Right lobe of liver (tissue), 6 donors: ENCODE measurements at regions not wholly inside any gene's neighbourhood (a gene's known extent, or its start where the extent isn't known, plus 50 kb on each side); places are given as distances from the start of the nearest gene placed in this dataset.

Experiments
- ATAC-seq, 4 donors: fragments of 200-7000 bp; cut with Tn5 transposase; one replicate each; pipeline ENCODE4 v1.9.1; 2020; ENCODE audit warnings: mild to moderate bottlenecking in 4 of 4, moderate library complexity in 4 of 4
- DNase-seq, 3 donors: peaks; one replicate each; pipeline ENCODE4 v3.0.0-alpha.2; 2020
- H3K27ac ChIP-seq, 3 donors: fragments of 200-600 bp; one replicate each; pipeline ENCODE4 v1.8.0; 2022
- H3K27me3 ChIP-seq, 2 donors: fragments of 200-600 bp; one replicate each; pipeline ENCODE4 v1.8.0; 2022
- H3K36me3 ChIP-seq, 4 donors: fragments of 200-600 bp; sonication (generic) in 1 of 4; one replicate each; pipeline versions ENCODE4 v1.5.1 to v1.8.0; 2017 to 2022; ENCODE audit warnings: control low read depth in 1 of 4
- H3K4me1 ChIP-seq, 4 donors: fragments of 200-600 bp; sonication (generic) in 1 of 4; one replicate each; pipeline versions ENCODE4 v1.5.1 to v1.8.0; 2017 to 2022; ENCODE audit warnings: control low read depth in 1 of 4
- H3K4me3 ChIP-seq, 3 donors: fragments of 200-600 bp; one replicate each; pipeline ENCODE4 v1.8.0; 2022
- H3K9me3 ChIP-seq, 4 donors: fragments of 200-600 bp; sonication (generic) in 1 of 4; one replicate each; pipeline versions ENCODE4 v1.5.1 to v1.8.0; 2017 to 2022; ENCODE audit warnings: control low read depth in 1 of 4
- POLR2A ChIP-seq: fragments of 450-650 bp; IDR thresholded peaks from one replicate; pipeline ENCODE4 v1.6.1; 2017; ENCODE audit warnings: antibody characterized with exemption, mild to moderate bottlenecking
- WGBS: methylation state at CpG from one replicate; pipeline ENCODE4 v1.1.6; 2018; ENCODE audit warnings: low coverage, low lambda C conversion rate; ENCODE audit not compliant: insufficient coverage; ENCODE audit errors: missing lambda C conversion rate; 5-methylcytosine and 5-hydroxymethylcytosine counted together
- intact Hi-C, 2 donors: fragments of 100-400 bp; cut with DNase I; formaldehyde crosslinking; loops; one replicate each; pipeline versions ENCODE4 v1.11.2 to v1.14.1; 2022
- TF ChIP-seq, protein P1 (sequence below), 4 donors: fragments of 200-600 bp in 3 of 4; fragments of 450-650 bp in 1 of 4; IDR thresholded peaks; one replicate each; pipeline versions ENCODE4 v1.5.1 to v1.8.0; 2016 to 2022; ENCODE audit warnings: antibody characterized with exemption in 4 of 4, mild to moderate bottlenecking in 2 of 4
- donor health status: DM: no; HTN: yes; CAD: no.
- donor health status: DM: no; HTN: no; CAD: no.
- donor health status: DM: no; HTN: no; CAD: no.
- donor health status: DM: no; HTN: yes; CAD: no.
- donor health status: DM: no; HTN: yes; CAD: no.

DNA sequence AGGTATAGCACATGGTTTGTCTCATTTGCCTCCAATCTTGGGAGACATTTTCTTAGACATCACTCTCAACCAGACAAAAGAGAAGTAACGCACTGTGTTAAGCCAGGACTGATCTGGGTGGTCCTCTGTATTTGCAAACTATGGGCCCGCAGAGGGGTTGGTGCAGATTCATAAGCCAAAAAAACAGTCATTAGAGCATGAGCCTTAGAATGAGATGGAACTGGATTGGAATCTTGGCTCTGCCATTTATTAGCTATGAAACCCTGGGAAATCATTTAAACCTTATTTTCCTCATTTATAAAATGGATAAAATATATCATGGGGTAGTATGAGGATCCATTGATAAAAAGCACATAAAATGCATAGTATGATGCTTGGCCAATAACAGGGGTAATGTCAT lies 213.5 kb upstream of the APCDD1 start:
- H3K4me3 ChIP-seq = no peak overlapping the region
- no peaks in the 10 kb centered on the region for H3K4me1 ChIP-seq
- DNase-seq (no peak), ATAC-seq (no peak)
- intact Hi-C loops = no loop called here
- H3K27me3 ChIP-seq = no peaks in the 10 kb centered on the region
- no peaks in the 10 kb centered on the region for H3K9me3 ChIP-seq
- no peaks in the 10 kb centered on the region for H3K36me3 ChIP-seq
- WGBS = 73% methylated on average over 2 of the region's 2 CpGs
- TF ChIP-seq, protein P1, sequence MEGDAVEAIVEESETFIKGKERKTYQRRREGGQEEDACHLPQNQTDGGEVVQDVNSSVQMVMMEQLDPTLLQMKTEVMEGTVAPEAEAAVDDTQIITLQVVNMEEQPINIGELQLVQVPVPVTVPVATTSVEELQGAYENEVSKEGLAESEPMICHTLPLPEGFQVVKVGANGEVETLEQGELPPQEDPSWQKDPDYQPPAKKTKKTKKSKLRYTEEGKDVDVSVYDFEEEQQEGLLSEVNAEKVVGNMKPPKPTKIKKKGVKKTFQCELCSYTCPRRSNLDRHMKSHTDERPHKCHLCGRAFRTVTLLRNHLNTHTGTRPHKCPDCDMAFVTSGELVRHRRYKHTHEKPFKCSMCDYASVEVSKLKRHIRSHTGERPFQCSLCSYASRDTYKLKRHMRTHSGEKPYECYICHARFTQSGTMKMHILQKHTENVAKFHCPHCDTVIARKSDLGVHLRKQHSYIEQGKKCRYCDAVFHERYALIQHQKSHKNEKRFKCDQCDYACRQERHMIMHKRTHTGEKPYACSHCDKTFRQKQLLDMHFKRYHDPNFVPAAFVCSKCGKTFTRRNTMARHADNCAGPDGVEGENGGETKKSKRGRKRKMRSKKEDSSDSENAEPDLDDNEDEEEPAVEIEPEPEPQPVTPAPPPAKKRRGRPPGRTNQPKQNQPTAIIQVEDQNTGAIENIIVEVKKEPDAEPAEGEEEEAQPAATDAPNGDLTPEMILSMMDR (IDR thresholded peaks at IDR 0.05) = no peak
- TF ChIP-seq POLR2A = no peak
- no peak overlapping the region for H3K27ac ChIP-seq

DNA sequence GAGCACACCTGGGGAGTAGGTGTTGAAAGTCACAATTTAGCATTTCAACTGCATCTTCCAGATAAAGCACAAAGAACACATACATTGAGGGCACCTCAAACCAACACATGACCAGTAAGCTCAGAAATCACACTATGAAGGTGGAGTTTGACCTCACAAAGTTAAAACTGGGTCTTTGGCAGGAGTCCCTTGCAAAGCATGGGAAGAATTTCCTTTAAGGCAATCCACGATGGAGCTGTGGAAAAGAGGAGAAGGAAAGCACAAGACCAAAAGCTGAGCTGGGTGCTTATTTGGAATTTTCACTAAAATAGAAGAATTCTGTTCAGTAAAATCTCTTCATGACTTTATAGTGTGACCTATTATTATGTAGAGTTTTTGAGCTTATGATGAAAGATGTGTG lies 212.9 kb upstream of the APCDD1 start:
- WGBS = 27% methylated on average over 1 of the region's 1 CpG
- H3K9me3 ChIP-seq = no peaks in the 10 kb centered on the region
- intact Hi-C loops = no loop called here
- no peak overlapping the region for H3K4me3 ChIP-seq
- no peaks in the 10 kb centered on the region for H3K36me3 ChIP-seq
- DNase-seq (no peak), ATAC-seq (no peak)
- no peak overlapping the region for H3K27ac ChIP-seq
- no peak for TF ChIP-seq POLR2A
- TF ChIP-seq, protein P1 (IDR thresholded peaks at IDR 0.05) = no peak
- no peaks in the 10 kb centered on the region for H3K27me3 ChIP-seq
- H3K4me1 ChIP-seq = no peaks in the 10 kb centered on the region

DNA sequence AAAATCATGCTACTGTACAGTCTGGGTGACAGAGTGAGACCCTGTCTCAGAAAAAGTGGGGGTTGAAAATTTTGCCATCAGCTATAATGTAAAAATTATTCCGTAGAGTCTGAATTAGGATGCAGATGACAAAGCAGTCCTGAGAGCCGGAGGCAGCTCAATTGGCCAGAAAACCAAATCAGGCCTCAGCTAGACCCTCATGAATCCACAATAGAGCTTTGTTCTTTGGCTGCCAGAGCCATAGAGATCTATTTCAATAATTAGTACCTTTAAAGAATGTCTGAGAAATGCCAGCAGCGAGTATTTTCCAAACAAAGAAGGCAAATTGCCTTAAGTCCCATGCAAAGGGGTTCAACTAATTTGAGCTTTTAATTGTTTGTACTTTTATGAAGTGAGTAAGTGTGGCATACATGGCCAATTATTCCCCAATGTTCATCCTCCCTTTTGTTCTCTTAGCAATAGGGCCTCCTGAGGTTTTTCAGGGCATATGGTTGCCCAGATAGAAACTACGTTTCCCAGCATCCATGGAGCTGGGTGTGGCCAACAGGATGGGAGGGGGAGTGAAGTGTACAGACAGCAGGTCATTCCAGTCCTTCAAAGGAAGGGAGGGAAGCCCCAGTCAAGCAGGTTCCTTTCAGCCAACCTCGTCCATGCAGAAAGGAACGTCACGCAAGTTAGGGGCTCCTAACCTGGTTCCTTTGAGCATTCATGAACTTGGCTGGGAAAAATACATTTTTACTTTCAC lies 211.3 kb upstream of the APCDD1 start:
- H3K4me1 ChIP-seq = no peaks in the 10 kb centered on the region
- H3K27ac ChIP-seq = no peak overlapping the region
- no peak for ATAC-seq
- WGBS = 59% methylated on average over 6 of the region's 7 CpGs
- no peak for TF ChIP-seq POLR2A
- TF ChIP-seq, protein P1 (IDR thresholded peaks at IDR 0.05) = no peak
- no peak for DNase-seq
- no peaks in the 10 kb centered on the region for H3K27me3 ChIP-seq
- intact Hi-C loops = no loop called here
- no peaks in the 10 kb centered on the region for H3K36me3 ChIP-seq
- H3K4me3 ChIP-seq = no peak overlapping the region
- H3K9me3 ChIP-seq = no peaks in the 10 kb centered on the region

DNA sequence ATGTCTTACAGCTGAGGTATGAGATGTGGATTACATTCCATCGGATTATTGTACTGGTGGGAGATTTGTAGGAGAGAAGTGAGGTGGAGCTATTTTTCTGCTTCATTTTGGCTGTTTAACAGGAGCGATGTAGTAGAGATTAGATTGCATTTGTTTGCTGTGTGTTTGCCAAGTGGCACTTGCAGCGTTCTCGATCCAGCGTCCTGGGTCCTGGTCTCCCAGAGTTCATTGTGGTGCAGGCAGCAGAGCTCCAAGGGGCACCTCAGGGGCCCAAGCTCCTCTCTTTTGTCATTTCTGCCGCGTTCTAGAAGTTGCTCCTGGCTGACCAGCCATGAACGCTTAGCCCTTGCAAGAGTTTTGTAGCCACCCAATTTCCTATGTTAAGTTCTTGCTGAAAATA lies 210.1 kb upstream of the APCDD1 start:
- Histone ChIP-seq H3K27me3 (no peaks in the 10 kb centered on the region), H3K36me3 (no peaks in the 10 kb centered on the region), H3K4me3 (no peak overlapping the region), H3K27ac (no peak overlapping the region), H3K9me3 (no peaks in the 10 kb centered on the region), H3K4me1 (no peaks in the 10 kb centered on the region)
- 58% methylated on average over 4 of the region's 8 CpGs for WGBS
- DNase-seq (no peak), ATAC-seq (no peak)
- intact Hi-C loops = no loop called here
- TF ChIP-seq, protein P1 (IDR thresholded peaks at IDR 0.05) = no peak
- TF ChIP-seq POLR2A = no peak
